ENCODE measurements at regions not wholly inside any gene's neighbourhood (a gene's known extent, or its start where the extent isn't known, plus 50 kb on each side); places are given as distances from the start of the nearest gene placed in this dataset.

DNA sequence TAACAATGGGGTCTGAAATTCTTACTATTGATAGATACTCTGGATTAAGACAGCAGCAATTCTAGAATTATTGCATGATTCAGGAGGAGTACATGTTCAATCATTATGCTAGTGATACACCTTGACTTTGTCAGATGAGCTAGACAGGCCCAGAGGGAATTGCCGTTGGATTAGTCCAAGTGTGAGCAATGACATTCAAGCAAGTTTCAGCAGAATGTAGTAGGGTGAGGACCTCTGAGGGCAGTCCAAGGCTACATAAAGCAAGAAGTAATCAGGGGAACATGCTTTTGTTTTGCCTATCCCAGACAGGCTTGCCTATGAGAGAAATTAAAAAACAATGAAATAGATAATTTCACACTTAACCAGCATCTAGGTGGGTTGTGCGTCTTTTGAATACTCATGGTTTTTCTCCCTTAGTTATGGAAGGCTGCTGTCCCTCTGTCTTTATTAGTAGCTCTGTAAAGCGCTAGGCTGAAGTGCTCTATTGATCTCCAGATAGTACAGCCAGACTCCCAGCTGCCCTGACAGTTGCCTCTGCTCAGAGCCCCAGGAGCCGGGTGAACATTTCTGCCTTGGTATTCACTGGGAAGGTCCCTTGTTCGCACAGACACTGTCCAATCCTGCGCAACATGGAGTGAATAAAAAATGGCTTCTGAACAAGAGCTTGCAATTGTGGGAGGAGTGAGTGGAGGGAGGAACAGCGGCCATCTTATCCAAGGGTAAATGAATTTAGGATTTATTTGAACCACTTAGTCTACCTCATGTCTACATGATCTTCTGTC is 316.6 kb upstream of the ONECUT1 start:
- intact Hi-C loops (cut with micrococcal nuclease): no loop called here
- H3K9me3 Mint-ChIP-seq: no peaks in the 10 kb centered on the region
- H3K36me3 Mint-ChIP-seq (ENCODE audit: low read depth): no peaks in the 10 kb centered on the region
- H3K4me3 Mint-ChIP-seq: no peak overlapping the region
- no peaks in the 10 kb centered on the region for H3K27me3 Mint-ChIP-seq
- H3K4me1 Mint-ChIP-seq (ENCODE audit: low read depth): no peaks in the 10 kb centered on the region
- no peak overlapping the region for H3K27ac Mint-ChIP-seq

DNA sequence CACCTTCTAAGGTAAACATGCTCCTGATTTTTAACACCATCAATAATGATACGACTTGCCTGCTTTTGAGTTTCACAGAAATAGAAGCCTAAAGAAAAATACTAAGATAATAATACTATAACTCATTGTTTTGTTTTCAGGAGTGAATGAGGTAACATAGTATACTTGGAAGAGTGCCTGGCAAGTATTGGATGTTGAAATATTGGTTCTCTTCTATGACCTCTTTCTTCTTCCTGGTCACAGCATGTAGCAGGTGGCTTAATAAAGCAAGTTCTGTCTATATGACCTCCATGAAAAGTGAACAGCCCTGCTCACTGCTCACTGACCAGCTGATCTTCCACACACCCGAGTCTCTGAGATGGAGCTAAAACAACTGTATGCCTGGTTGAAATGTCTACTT is 312.3 kb upstream of the ONECUT1 start:
- Mint-ChIP-seq H3K9me3 (no peaks in the 10 kb centered on the region), H3K4me3 (no peak overlapping the region), H3K4me1 (ENCODE audit: low read depth) (no peaks in the 10 kb centered on the region), H3K27ac (no peak overlapping the region), H3K36me3 (ENCODE audit: low read depth) (no peaks in the 10 kb centered on the region), H3K27me3 (no peaks in the 10 kb centered on the region)
- intact Hi-C loops (cut with micrococcal nuclease): no loop called here

DNA sequence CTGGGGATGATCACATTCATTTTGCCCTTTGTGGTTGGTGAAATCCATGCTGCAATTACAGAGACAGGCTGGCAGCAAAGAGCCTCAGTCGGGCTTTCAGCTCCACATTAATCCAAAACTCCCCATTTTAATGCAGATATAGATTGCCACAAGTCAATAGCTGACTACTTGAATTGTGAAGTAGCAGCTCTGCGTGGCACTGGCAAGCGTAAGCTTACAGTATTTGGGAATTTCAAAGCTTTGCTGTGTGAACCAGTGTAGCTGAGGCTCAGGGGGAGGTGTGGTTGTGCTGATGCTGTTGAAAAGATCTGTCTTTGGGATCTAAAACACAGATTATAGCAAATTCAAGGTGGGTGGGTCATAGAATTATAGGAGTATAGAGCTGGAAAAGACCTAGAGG is 290.3 kb upstream of the ONECUT1 start:
- Mint-ChIP-seq H3K4me1 (ENCODE audit: low read depth) (no peaks in the 10 kb centered on the region), H3K27me3 (no peaks in the 10 kb centered on the region), H3K9me3 (no peaks in the 10 kb centered on the region), H3K4me3 (no peak overlapping the region), H3K27ac (no peak overlapping the region), H3K36me3 (ENCODE audit: low read depth) (no peaks in the 10 kb centered on the region)
- intact Hi-C loops (cut with micrococcal nuclease): no loop called here

DNA sequence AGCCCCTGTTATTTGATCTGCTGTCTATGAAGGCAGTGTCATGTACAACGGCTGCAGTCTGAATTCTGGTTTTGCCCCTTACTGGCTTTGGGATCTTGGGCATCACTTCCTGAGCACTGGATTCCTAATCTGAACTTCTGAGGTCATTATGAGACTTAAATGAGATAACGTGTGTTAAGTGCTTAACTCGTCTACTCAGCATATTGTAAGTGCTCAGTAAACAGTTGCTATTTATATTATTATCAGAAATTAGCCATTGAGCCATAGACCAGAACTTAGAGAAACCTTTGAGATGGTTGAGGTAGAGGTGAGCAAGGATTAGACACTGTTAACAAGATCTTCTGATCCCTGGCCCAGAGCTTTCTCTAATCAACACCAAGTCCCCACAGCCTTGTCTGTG is 284.1 kb upstream of the ONECUT1 start:
- H3K27me3 Mint-ChIP-seq: no peaks in the 10 kb centered on the region
- no peaks in the 10 kb centered on the region for H3K36me3 Mint-ChIP-seq (ENCODE audit: low read depth)
- intact Hi-C loops (cut with micrococcal nuclease): no loop called here
- H3K9me3 Mint-ChIP-seq: no peaks in the 10 kb centered on the region
- H3K4me1 Mint-ChIP-seq (ENCODE audit: low read depth): no peaks in the 10 kb centered on the region
- no peak overlapping the region for H3K4me3 Mint-ChIP-seq
- H3K27ac Mint-ChIP-seq: no peak overlapping the region

DNA sequence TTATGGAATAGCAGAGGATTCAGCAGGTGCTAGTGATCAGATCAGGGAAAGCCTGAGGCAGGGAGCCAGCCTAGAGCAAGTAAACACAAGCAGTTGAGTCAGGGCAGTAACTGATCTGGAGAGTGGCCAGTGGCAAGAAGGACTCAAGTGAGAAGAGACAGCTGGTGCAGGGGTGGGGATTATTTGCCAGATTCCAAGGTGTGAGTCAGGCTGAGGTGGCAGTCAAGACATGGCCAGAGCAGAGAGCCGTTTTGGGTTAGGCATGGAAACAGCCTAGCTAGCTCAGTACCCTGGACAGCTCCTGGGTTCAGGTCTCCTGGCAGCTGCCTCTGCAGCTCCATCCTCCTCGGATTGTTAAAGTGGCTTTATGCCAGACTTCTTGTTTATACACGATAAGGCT is 281.9 kb upstream of the ONECUT1 start:
- Mint-ChIP-seq H3K4me1 (ENCODE audit: low read depth) (no peaks in the 10 kb centered on the region), H3K36me3 (ENCODE audit: low read depth) (no peaks in the 10 kb centered on the region), H3K27ac (no peak overlapping the region), H3K9me3 (no peaks in the 10 kb centered on the region), H3K4me3 (no peak overlapping the region), H3K27me3 (no peaks in the 10 kb centered on the region)
- intact Hi-C loops (cut with micrococcal nuclease): no loop called here

DNA sequence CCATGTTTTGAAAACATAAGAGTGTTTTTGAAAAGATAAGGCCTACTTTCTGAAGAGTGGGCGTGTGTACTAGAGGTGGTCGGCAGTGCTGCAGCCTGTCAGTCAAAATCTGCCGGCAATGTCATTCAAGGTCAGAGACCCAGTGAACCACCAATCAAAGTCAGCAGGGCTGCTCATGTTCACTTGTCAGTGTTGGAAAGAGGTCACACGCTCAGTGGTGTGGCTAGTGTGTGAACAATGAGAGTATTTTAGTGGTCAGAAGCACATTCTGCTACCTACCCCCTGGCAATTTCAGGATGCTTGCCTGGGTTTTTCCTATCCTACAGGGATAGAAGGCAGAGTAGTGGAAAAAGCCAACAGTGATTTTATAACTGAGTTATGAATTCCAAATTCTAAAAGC is 278.5 kb upstream of the ONECUT1 start:
- intact Hi-C loops (cut with micrococcal nuclease): no loop called here

DNA sequence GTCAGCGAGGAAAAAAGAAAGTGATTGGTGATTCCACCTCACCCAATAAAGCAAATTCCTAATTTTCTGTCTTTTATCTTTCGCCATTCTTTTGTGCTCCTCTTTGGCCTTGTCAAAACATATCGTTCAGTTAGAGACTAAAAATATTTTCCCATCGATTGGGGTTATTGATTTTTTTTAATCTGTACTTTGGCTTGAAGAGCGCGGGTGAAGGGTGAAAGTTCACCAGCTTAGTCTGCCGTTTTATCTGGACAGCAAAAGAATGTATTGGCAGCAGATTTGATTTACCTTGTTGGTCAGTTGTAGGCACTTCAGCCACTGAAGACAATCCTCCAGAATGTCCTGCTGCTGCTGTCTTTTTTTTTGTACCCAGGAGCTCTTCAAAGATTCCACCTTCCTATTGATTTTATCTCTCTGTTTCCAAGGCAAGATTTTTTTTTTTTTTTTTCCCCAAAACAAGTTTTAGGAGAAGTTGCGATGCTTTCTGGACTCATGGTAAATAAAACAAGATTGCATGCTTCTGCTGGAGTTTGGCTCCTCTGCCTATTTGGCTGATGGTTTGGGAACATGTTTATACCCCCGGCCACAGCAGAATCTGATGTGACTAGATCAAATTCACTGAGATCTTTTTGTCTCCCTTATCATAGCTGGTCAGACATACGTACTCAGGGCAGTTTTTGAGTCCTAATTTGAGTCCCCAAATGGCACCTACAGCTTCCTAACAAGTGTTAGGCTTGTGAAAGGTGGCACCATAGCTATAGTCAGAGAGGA is 269.3 kb upstream of the ONECUT1 start:
- Mint-ChIP-seq H3K27me3 (no peaks in the 10 kb centered on the region), H3K4me3 (no peak overlapping the region), H3K27ac (no peak overlapping the region), H3K4me1 (ENCODE audit: low read depth) (no peaks in the 10 kb centered on the region), H3K9me3 (peaks cover 34% of the 10 kb centered on the region), H3K36me3 (ENCODE audit: low read depth) (no peaks in the 10 kb centered on the region)
- intact Hi-C loops (cut with micrococcal nuclease): no loop called here

More for the DNA sequence above, 278.5 kb upstream of the ONECUT1 start:
- Mint-ChIP-seq H3K36me3 (ENCODE audit: low read depth) (no peaks in the 10 kb centered on the region), H3K9me3 (no peaks in the 10 kb centered on the region), H3K4me1 (ENCODE audit: low read depth) (no peaks in the 10 kb centered on the region), H3K27ac (no peak overlapping the region), H3K27me3 (no peaks in the 10 kb centered on the region), H3K4me3 (no peak overlapping the region)

DNA sequence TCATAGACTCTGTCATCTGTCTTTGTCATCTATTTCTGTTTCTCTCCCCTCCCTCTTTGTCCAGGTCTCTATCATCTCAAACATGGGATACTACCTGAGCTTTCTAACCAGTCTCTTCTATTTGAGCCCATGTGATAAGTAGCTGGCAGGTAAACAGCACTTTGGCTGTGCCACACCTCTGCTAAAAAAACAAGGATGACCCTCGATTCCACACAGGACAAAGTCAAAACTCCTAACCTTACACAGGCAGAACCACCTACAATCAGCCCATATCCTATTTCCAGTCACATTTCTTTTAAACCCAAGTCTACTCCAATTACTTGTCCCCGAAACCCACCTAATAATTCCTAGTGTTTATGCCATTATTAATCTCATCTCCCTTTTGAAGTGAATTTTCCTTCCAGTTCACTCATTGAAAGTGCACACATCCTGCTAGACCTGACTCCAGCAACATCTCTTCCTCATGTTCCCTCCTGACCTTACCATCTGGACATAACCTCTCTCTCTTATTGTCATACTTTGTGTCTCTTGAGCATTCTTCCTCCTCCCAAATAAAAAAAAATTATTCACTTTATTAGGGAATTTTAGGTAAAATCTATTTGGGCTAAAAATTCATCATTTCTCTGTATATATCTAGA is 256.1 kb upstream of the ONECUT1 start:
- H3K4me3 Mint-ChIP-seq: no peak overlapping the region
- H3K4me1 Mint-ChIP-seq (ENCODE audit: low read depth): no peaks in the 10 kb centered on the region
- H3K27ac Mint-ChIP-seq: no peak overlapping the region
- intact Hi-C loops (cut with micrococcal nuclease): no loop called here
- H3K36me3 Mint-ChIP-seq (ENCODE audit: low read depth): no peaks in the 10 kb centered on the region
- H3K9me3 Mint-ChIP-seq: peaks cover 38% of the 10 kb centered on the region
- H3K27me3 Mint-ChIP-seq: no peaks in the 10 kb centered on the region

DNA sequence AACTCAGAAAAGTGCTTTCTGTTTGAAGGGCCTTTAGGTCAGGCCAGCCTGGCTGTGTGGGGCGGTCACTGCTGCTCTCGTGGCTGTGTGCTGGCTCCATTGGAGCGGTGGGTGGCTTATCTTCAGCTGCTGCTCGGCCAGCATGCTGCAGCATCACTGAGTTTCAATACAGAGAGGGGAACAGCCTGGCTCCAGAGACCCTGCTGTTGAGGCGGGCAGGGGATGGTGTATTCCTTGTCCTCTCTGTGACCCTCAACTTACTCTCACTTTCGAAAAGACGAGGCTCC is 248.5 kb upstream of the ONECUT1 start:
- intact Hi-C loops (cut with micrococcal nuclease): no loop called here
- Mint-ChIP-seq H3K4me1 (ENCODE audit: low read depth) (no peaks in the 10 kb centered on the region), H3K27ac (no peak overlapping the region), H3K4me3 (no peak overlapping the region), H3K27me3 (no peaks in the 10 kb centered on the region), H3K36me3 (ENCODE audit: low read depth) (no peaks in the 10 kb centered on the region), H3K9me3 (peaks cover 10% of the 10 kb centered on the region)

DNA sequence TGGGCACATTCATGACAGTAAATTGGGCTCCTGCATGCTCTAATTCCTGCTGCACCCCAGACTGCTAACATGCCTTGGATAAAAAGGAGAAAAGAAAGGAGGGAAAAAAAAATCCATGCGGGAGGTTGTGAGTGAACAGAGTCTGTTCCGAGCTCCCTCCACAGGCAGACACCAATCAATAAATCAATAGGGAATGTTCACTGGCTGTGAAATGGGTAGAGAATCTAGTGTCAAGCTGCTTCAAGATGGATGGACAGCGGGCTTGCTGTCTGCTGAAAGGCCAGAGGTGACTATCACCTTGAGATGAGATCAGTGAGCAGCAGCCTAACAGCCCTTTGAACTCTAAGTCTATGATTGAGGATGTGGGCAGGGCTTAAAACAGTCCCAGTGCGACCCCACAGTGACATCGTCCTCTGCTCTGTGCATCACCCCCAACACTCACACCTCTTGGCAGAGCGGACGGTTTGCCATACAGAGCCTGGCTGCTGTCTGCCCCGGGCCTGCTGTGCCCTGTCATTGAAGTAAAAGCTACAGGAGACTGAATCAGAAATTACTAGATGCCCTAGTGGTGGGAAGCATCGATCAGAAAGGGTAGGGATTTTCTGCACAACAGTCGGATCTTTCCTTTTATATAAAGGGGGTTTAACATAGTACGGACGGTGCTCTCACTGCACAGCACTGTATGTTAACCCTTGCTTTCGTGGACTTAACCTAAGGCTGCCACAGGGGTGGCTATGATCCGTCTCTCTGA is 247.9 kb upstream of the ONECUT1 start:
- Mint-ChIP-seq H3K4me1 (ENCODE audit: low read depth) (no peaks in the 10 kb centered on the region), H3K27me3 (no peaks in the 10 kb centered on the region), H3K27ac (no peak overlapping the region), H3K9me3 (peaks cover 5% of the 10 kb centered on the region), H3K36me3 (ENCODE audit: low read depth) (no peaks in the 10 kb centered on the region), H3K4me3 (no peak overlapping the region)
- intact Hi-C loops (cut with micrococcal nuclease): no loop called here

DNA sequence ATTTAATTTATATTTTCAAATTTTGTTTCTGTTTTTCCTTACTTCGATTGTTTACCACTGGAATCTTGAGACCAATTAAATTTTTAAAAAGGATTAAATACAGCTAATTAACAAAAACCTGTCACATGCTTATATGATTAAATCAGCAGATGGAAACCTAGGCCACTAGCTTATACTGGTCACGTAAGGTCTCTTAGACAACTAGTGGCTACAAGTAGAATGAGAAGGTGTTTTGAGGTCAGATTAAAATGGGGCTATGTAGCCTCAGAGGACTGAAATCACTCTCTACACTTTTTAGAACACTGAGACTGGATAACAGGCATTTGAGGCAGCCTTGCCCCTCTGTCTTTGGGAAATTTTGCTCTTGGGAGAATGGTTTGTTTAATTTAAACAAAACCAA is 246.5 kb upstream of the ONECUT1 start:
- Mint-ChIP-seq H3K9me3 (no peaks in the 10 kb centered on the region), H3K27ac (no peak overlapping the region), H3K4me3 (no peak overlapping the region), H3K27me3 (no peaks in the 10 kb centered on the region), H3K36me3 (ENCODE audit: low read depth) (no peaks in the 10 kb centered on the region), H3K4me1 (ENCODE audit: low read depth) (no peaks in the 10 kb centered on the region)
- intact Hi-C loops (cut with micrococcal nuclease): no loop called here

DNA sequence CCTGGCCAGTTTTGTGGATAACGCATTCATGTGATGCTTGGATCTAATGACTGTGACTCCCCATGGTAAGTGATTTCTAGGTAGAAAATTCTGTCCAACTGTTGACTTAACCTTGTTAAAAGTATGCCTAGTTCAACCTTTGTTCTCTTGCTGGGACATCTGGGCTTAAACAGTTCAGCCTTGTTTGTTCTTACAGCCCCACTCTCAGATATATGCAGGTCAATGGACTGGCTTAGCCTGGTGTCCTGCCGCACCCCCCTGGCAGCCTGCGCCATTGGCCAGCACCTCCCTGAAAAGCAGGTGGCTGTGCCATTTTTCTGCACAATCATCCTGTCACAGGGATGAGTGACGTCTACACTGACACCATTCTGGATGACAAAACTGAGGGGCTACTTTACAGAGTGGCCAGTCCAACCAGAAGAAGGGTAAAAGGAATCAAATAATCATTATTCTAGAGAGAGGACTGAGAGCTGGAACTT is 244.7 kb upstream of the ONECUT1 start:
- H3K4me1 Mint-ChIP-seq (ENCODE audit: low read depth): no peaks in the 10 kb centered on the region
- H3K9me3 Mint-ChIP-seq: no peaks in the 10 kb centered on the region
- intact Hi-C loops (cut with micrococcal nuclease): no loop called here
- no peaks in the 10 kb centered on the region for H3K27me3 Mint-ChIP-seq
- no peak overlapping the region for H3K27ac Mint-ChIP-seq
- H3K36me3 Mint-ChIP-seq (ENCODE audit: low read depth): no peaks in the 10 kb centered on the region
- no peak overlapping the region for H3K4me3 Mint-ChIP-seq

DNA sequence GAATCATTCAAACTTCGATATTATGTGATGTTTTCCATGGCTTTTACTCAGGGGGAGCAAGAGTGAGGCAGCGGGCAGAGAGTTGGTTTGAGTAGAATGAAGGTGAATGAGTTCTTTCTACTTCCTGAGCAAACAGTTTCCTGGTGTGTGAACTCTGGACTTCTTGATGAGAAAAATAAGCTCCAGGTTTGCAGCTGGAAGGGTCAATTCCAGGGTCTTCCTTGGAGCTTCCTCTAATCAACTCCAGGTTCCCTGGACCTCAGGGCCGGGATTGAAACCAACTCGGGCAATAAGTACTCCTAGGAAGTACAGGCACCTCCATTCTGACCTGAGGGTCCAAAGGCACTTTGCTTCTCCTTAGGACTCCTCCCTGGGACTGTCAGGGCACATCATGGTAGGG is 243.6 kb upstream of the ONECUT1 start:
- Mint-ChIP-seq H3K36me3 (ENCODE audit: low read depth) (no peaks in the 10 kb centered on the region), H3K27ac (no peak overlapping the region), H3K4me3 (no peak overlapping the region), H3K27me3 (no peaks in the 10 kb centered on the region), H3K9me3 (peaks cover 5% of the 10 kb centered on the region), H3K4me1 (ENCODE audit: low read depth) (no peaks in the 10 kb centered on the region)
- intact Hi-C loops (cut with micrococcal nuclease): no loop called here

DNA sequence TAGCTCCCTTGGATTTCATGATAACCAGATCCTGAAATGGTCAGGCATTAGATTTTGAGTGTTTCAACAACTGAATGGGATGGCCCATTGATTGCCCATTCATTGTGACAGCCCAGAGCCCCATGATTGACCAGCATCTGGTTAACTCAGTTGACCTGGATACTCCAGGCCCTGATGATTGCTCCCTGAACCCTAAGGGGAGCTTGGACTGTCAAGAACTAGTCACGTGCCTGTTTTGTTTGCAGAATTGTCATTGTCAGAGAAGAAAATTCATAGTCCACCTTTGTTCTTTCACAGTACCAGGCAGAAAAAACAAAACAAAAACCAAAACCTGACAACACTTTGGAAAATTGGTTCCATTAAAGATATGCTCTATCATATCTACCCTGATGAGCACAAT is 241.3 kb upstream of the ONECUT1 start:
- no peaks in the 10 kb centered on the region for H3K36me3 Mint-ChIP-seq (ENCODE audit: low read depth)
- peaks cover 21% of the 10 kb centered on the region for H3K9me3 Mint-ChIP-seq
- no peak overlapping the region for H3K4me3 Mint-ChIP-seq
- no peaks in the 10 kb centered on the region for H3K4me1 Mint-ChIP-seq (ENCODE audit: low read depth)
- intact Hi-C loops (cut with micrococcal nuclease): no loop called here
- H3K27ac Mint-ChIP-seq: no peak overlapping the region
- no peaks in the 10 kb centered on the region for H3K27me3 Mint-ChIP-seq
